ENCODE measurements at regions not wholly inside any gene's neighbourhood (a gene's known extent, or its start where the extent isn't known, plus 50 kb on each side); places are given as distances from the start of the nearest gene placed in this dataset.
"Not testable (repeated sequence)": the region's sequence is repeated elsewhere in the genome, so short reads cannot be mapped to it uniquely, and the experiment has no call there.

GRCh38 chr4:151854731-151855130, 93.9 kb upstream of the GATB start:
- TF ChIP-seq PAX5 (IDR thresholded peaks at IDR 0.05; ENCODE audit: insufficient read depth, low read length, severe bottlenecking) (no peak), TAF1 (IDR thresholded peaks at IDR 0.05; ENCODE audit: low read depth, low read length) (no peak)
- no peak for DNase-seq (ENCODE audit: insufficient read length, low spot score)
- no peak for FAIRE-seq

GRCh38 chr4:151853034-151853433, 92.2 kb upstream of the GATB start:
- no peak for TF ChIP-seq POLR2AphosphoS5 (IDR thresholded peaks at IDR 0.05; ENCODE audit: low read depth, low read length)
- no peak for DNase-seq (ENCODE audit: insufficient read length, low spot score)
- FAIRE-seq: no peak

GRCh38 chr4:151852202-151852601, 91.4 kb upstream of the GATB start:
- FAIRE-seq (no peak), DNase-seq (ENCODE audit: insufficient read length, low spot score) (no peak)
- no peak for TF ChIP-seq POLR2A (IDR thresholded peaks at IDR 0.05; ENCODE audit: low read depth, low read length)
- no peak for TF ChIP-seq POU2F2 (IDR thresholded peaks at IDR 0.05; ENCODE audit: low read depth, low read length)
- TF ChIP-seq POLR2AphosphoS5 (IDR thresholded peaks at IDR 0.05; ENCODE audit: low read depth, low read length): no peak
- no peak for TF ChIP-seq PAX5 (IDR thresholded peaks at IDR 0.05; ENCODE audit: insufficient read depth, low read length, severe bottlenecking)
- no peak for TF ChIP-seq TAF1 (IDR thresholded peaks at IDR 0.05; ENCODE audit: low read depth, low read length)
- TF ChIP-seq SPI1 (IDR thresholded peaks at IDR 0.05; ENCODE audit: low read depth, low read length): no peak

GRCh38 chr4:151851354-151851753, 90.5 kb upstream of the GATB start:
- DNase-seq (ENCODE audit: insufficient read length, low spot score) (no peak), FAIRE-seq (no peak)
- no peak for TF ChIP-seq TAF1 (IDR thresholded peaks at IDR 0.05; ENCODE audit: low read depth, low read length)
- no peak for TF ChIP-seq POU2F2 (IDR thresholded peaks at IDR 0.05; ENCODE audit: low read depth, low read length)
- no peak for TF ChIP-seq PAX5 (IDR thresholded peaks at IDR 0.05; ENCODE audit: insufficient read depth, low read length, severe bottlenecking)
- no peak for TF ChIP-seq POLR2AphosphoS5 (IDR thresholded peaks at IDR 0.05; ENCODE audit: low read depth, low read length)
- no peak for TF ChIP-seq SPI1 (IDR thresholded peaks at IDR 0.05; ENCODE audit: low read depth, low read length)
- no peak for TF ChIP-seq POLR2A (IDR thresholded peaks at IDR 0.05; ENCODE audit: low read depth, low read length)

- no peak for FAIRE-seq
- TF ChIP-seq POLR2AphosphoS5 (IDR thresholded peaks at IDR 0.05; ENCODE audit: low read depth, low read length) (no peak), TAF1 (IDR thresholded peaks at IDR 0.05; ENCODE audit: low read depth, low read length) (no peak), POLR2A (IDR thresholded peaks at IDR 0.05; ENCODE audit: low read depth, low read length) (no peak), PAX5 (IDR thresholded peaks at IDR 0.05; ENCODE audit: insufficient read depth, low read length, severe bottlenecking) (no peak), SPI1 (IDR thresholded peaks at IDR 0.05; ENCODE audit: low read depth, low read length) (no peak), POU2F2 (IDR thresholded peaks at IDR 0.05; ENCODE audit: low read depth, low read length) (no peak)
- DNase-seq (ENCODE audit: insufficient read length, low spot score): no peak
Observed at GRCh38 chr4:151850791-151851213, 90.0 kb upstream of the GATB start.

- FAIRE-seq; DNase-seq (ENCODE audit: insufficient read length, low spot score): not testable (repeated sequence)
Observed at GRCh38 chr4:151845551-151845950, 84.7 kb upstream of the GATB start.

- TF ChIP-seq POLR2AphosphoS5 (IDR thresholded peaks at IDR 0.05; ENCODE audit: low read depth, low read length): no peak
- FAIRE-seq (no peak), DNase-seq (ENCODE audit: insufficient read length, low spot score) (no peak)
Observed at GRCh38 chr4:151842430-151843079, 81.7 kb upstream of the GATB start.

- no peak for DNase-seq (ENCODE audit: insufficient read length, low spot score)
- no peak for FAIRE-seq
- no peak for TF ChIP-seq TAF1 (IDR thresholded peaks at IDR 0.05; ENCODE audit: low read depth, low read length)
- no peak for TF ChIP-seq POLR2A (IDR thresholded peaks at IDR 0.05; ENCODE audit: low read depth, low read length)
- no peak for TF ChIP-seq POU2F2 (IDR thresholded peaks at IDR 0.05; ENCODE audit: low read depth, low read length)
- no peak for TF ChIP-seq SPI1 (IDR thresholded peaks at IDR 0.05; ENCODE audit: low read depth, low read length)
Observed at GRCh38 chr4:151841107-151841506, 80.3 kb upstream of the GATB start.

- no peak for FAIRE-seq
- TF ChIP-seq POLR2A (IDR thresholded peaks at IDR 0.05; ENCODE audit: low read depth, low read length) (no peak), SPI1 (IDR thresholded peaks at IDR 0.05; ENCODE audit: low read depth, low read length) (no peak), POLR2AphosphoS5 (IDR thresholded peaks at IDR 0.05; ENCODE audit: low read depth, low read length) (no peak), TAF1 (IDR thresholded peaks at IDR 0.05; ENCODE audit: low read depth, low read length) (no peak), PAX5 (IDR thresholded peaks at IDR 0.05; ENCODE audit: insufficient read depth, low read length, severe bottlenecking) (no peak), POU2F2 (IDR thresholded peaks at IDR 0.05; ENCODE audit: low read depth, low read length) (no peak)
- no peak for DNase-seq (ENCODE audit: insufficient read length, low spot score)
Observed at GRCh38 chr4:151835467-151835866, 74.7 kb upstream of the GATB start.

- DNase-seq (ENCODE audit: insufficient read length, low spot score) (no peak), FAIRE-seq (no peak)
- TF ChIP-seq POLR2A (IDR thresholded peaks at IDR 0.05; ENCODE audit: low read depth, low read length): no peak
- TF ChIP-seq POLR2AphosphoS5 (IDR thresholded peaks at IDR 0.05; ENCODE audit: low read depth, low read length): no peak
- TF ChIP-seq POU2F2 (IDR thresholded peaks at IDR 0.05; ENCODE audit: low read depth, low read length): no peak
- TF ChIP-seq TAF1 (IDR thresholded peaks at IDR 0.05; ENCODE audit: low read depth, low read length): no peak
- no peak for TF ChIP-seq PAX5 (IDR thresholded peaks at IDR 0.05; ENCODE audit: insufficient read depth, low read length, severe bottlenecking)
- TF ChIP-seq SPI1 (IDR thresholded peaks at IDR 0.05; ENCODE audit: low read depth, low read length): no peak
Observed at GRCh38 chr4:151833174-151833573, 72.4 kb upstream of the GATB start.

- FAIRE-seq (no peak), DNase-seq (ENCODE audit: insufficient read length, low spot score) (no peak)
- TF ChIP-seq PAX5 (IDR thresholded peaks at IDR 0.05; ENCODE audit: insufficient read depth, low read length, severe bottlenecking): no peak
Observed at GRCh38 chr4:151831526-151831925, 70.7 kb upstream of the GATB start.

Data from GM12891 (cell line).